ENCODE measurements at regions not wholly inside any gene's neighbourhood (a gene's known extent, or its start where the extent isn't known, plus 50 kb on each side); places are given as distances from the start of the nearest gene placed in this dataset.
A peak's percentile ranks its signal among the peaks of the same experiment; 100 is the strongest.

- in situ Hi-C loops (cut with HindIII; ENCODE audit: low pct_ligation_motif_present, low pct_unique_long_range_greater_than_20kb, low sequenced_read_pairs), result no loop called here
- DNase-seq, result no peak
Observed at GRCh38 chr9:18365651-18366050, 108.3 kb upstream of the ADAMTSL1 start.

GRCh38 chr9:18366184-18366583 lies 107.8 kb upstream of the ADAMTSL1 start:
- in situ Hi-C loops (cut with HindIII; ENCODE audit: low pct_ligation_motif_present, low pct_unique_long_range_greater_than_20kb, low sequenced_read_pairs), result no loop called here

GRCh38 chr9:18368206-18368605 lies 105.7 kb upstream of the ADAMTSL1 start:
- DNase-seq, result no peak
- in situ Hi-C loops (cut with HindIII; ENCODE audit: low pct_ligation_motif_present, low pct_unique_long_range_greater_than_20kb, low sequenced_read_pairs), result no loop called here

More at GRCh38 chr9:18366184-18366583, 107.8 kb upstream of the ADAMTSL1 start:
- no peak for DNase-seq

DNA sequence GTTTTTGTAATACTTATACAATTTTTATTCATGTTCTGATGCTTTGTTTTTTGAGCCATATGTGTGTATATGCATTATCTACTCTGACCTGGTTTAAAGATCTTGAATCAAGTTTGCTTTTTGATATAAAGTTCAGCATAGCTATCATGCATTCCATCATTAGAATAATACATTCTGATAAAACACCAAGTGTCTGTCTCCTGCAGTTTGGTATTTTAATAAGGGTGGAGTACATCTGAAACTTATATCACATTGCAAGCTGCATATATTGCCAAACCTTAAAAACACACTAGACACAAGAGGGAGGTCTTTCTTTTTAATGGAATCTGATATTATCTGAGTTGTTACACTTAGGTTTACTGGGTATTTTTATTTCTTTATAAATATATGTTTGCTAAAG lies 102.8 kb upstream of the ADAMTSL1 start:
- in situ Hi-C loops (cut with HindIII; ENCODE audit: low pct_ligation_motif_present, low pct_unique_long_range_greater_than_20kb, low sequenced_read_pairs), result no loop called here

GRCh38 chr9:18371621-18372020 lies 102.3 kb upstream of the ADAMTSL1 start:
- no peak for DNase-seq
- in situ Hi-C loops (cut with HindIII; ENCODE audit: low pct_ligation_motif_present, low pct_unique_long_range_greater_than_20kb, low sequenced_read_pairs), result no loop called here

More for the DNA sequence above, 102.8 kb upstream of the ADAMTSL1 start:
- DNase-seq, result no peak

- in situ Hi-C loops (cut with HindIII; ENCODE audit: low pct_ligation_motif_present, low pct_unique_long_range_greater_than_20kb, low sequenced_read_pairs), result no loop called here
- DNase-seq, result peak; percentile 47
Observed at GRCh38 chr9:18379073-18379811, 94.7 kb upstream of the ADAMTSL1 start.

GRCh38 chr9:18382243-18382642 lies 91.7 kb upstream of the ADAMTSL1 start:
- in situ Hi-C loops (cut with HindIII; ENCODE audit: low pct_ligation_motif_present, low pct_unique_long_range_greater_than_20kb, low sequenced_read_pairs), result no loop called here
- no peak for DNase-seq

- in situ Hi-C loops (cut with HindIII; ENCODE audit: low pct_ligation_motif_present, low pct_unique_long_range_greater_than_20kb, low sequenced_read_pairs), result no loop called here
- no peak for DNase-seq
Observed at GRCh38 chr9:18384066-18384465, 89.9 kb upstream of the ADAMTSL1 start.

DNA sequence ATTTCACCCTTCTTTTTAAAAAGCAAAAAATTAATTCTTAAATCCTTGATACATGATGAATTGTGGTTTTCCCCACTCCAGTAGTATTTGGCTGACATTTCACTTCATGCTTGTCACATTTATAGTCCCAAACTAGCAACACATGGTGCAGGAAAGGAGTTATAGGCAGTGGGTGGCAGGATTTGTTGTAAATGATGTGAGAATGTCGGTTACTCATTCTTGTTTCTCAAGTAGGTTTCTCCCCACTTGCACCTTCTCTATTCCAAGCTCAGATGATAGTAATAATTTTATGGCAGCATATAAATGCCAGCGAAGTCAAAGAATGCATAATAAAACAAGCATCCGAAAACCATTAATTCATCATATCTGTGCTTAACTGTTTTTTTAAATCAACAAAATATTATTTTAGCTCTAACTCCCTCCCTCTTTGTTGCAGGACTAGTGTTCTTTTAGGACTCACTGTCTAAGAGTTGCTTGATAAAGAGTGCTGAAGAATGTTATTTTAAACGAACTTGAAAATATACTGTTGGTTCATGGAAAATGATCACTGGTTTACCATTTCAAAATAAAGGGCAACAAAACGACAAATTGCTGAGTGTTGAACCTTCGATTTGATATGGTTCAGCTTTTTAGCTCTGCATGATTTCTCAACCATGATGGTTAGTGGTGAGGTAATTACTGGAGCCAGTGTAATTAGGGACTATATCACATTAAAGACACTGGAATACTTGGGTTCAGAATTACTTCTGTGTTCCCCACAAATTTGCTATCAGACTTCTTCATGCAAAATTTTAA lies 88.1 kb upstream of the ADAMTSL1 start:
- no peak for DNase-seq
- in situ Hi-C loops (cut with HindIII; ENCODE audit: low pct_ligation_motif_present, low pct_unique_long_range_greater_than_20kb, low sequenced_read_pairs), result no loop called here

- in situ Hi-C loops (cut with HindIII; ENCODE audit: low pct_ligation_motif_present, low pct_unique_long_range_greater_than_20kb, low sequenced_read_pairs), result no loop called here
- DNase-seq, result no peak
Observed at GRCh38 chr9:18390393-18390792, 83.6 kb upstream of the ADAMTSL1 start.

DNA sequence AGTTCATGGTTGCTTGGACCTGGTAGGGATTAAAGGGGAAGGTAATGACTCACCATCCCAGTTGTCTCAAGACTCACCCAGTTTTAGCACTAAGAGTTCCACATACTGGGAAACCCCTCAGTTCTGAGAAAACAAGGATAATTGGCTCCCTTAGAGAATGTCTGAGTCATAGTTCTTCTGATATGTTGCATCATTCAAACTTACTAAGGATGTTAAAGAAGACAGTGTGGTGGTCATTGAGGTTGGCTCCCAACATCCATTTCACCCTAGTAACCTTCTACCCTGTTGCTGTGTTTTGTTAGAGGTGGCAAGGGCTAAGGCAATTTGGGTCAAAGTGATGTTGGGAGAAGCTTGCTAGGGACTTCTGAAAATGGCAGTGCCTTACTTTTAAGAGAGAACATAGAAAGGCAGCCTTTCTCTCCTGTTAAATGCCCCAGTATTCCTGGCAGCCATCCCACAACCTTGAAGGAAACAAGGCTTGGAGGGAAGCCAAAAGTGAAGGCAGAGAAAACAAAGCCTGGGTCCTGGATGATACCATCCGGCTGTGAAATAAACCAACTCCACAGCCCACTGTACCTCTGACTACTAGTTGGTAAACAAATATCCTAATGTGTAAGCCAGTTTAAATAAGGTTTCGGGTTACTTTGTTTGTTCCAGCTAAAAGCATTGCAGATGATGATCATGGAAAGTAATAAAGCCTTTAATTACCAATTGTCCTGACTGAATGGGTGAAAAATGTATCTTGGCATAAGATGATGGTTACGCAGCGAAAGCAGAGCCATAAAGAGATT lies 80.4 kb upstream of the ADAMTSL1 start:
- in situ Hi-C loops (cut with HindIII; ENCODE audit: low pct_ligation_motif_present, low pct_unique_long_range_greater_than_20kb, low sequenced_read_pairs), result no loop called here
- DNase-seq, result peak; percentile 84

GRCh38 chr9:18394847-18395351 lies 79.1 kb upstream of the ADAMTSL1 start:
- in situ Hi-C loops (cut with HindIII; ENCODE audit: low pct_ligation_motif_present, low pct_unique_long_range_greater_than_20kb, low sequenced_read_pairs), result no loop called here
- no peak for DNase-seq

- peak; percentile 48 for DNase-seq
- in situ Hi-C loops (cut with HindIII; ENCODE audit: low pct_ligation_motif_present, low pct_unique_long_range_greater_than_20kb, low sequenced_read_pairs), result no loop called here
Observed at GRCh38 chr9:18396102-18396728, 77.7 kb upstream of the ADAMTSL1 start.

GRCh38 chr9:18397076-18397475 lies 76.9 kb upstream of the ADAMTSL1 start:
- DNase-seq, result no peak
- in situ Hi-C loops (cut with HindIII; ENCODE audit: low pct_ligation_motif_present, low pct_unique_long_range_greater_than_20kb, low sequenced_read_pairs), result no loop called here

GRCh38 chr9:18398038-18398437 lies 75.9 kb upstream of the ADAMTSL1 start:
- in situ Hi-C loops (cut with HindIII; ENCODE audit: low pct_ligation_motif_present, low pct_unique_long_range_greater_than_20kb, low sequenced_read_pairs), result no loop called here
- no peak for DNase-seq

DNA sequence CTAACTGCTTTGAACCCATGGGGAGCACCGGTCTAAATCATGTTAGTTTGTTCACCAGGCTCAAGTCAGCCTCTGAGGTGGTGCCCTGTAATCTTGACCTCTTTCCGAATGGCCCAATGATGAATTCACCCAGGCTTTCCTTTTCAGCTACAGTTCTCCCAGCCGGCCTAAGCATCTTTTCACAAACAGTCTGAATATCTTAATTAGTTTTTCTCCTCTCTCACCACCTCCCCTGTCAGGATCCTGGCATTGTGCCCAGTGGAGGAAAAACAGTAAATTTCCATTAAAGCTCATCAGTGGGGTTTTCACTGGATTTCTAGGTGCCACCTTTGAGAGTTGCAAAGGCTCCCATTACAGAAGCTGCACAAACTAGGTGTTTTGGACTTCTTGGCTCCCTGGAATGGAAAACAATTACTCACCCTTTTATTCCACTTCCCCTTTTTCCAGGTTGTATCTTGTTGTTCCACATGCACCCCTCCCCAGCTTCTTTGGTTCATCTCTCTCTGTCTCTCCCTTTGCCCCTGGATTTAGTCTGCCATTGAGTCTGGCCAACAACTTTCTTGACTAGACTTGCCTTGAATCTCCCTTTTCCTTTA lies 69.4 kb upstream of the ADAMTSL1 start:
- no peak for DNase-seq
- in situ Hi-C loops (cut with HindIII; ENCODE audit: low pct_ligation_motif_present, low pct_unique_long_range_greater_than_20kb, low sequenced_read_pairs), result loop anchor here (25.0 kb wide), 1 partner anchor 142 kb away; no protein-coding TSS in a partner anchor

GRCh38 chr9:18405240-18405639 lies 68.7 kb upstream of the ADAMTSL1 start:
- DNase-seq, result no peak
- in situ Hi-C loops (cut with HindIII; ENCODE audit: low pct_ligation_motif_present, low pct_unique_long_range_greater_than_20kb, low sequenced_read_pairs), result loop anchor here (25.0 kb wide), 1 partner anchor 143 kb away; no protein-coding TSS in a partner anchor

DNA sequence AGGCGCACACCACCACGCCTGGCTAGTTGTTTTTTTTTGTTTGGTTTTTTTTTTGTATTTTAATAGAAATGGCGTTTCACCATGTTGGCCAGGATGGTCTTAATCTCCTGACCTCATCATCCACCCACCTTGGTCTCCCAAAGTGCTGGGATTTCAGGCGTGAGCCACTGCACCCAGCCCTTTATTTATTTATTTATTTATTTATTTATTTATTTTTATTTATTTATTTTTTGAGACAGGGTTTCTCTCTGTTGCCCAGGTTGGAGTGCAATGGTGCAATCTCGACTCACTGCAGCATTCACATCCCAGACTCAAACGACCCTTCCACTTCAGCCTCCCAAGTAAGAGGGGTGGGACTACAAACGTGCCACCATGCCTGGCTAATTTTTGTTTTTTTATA lies 63.0 kb upstream of the ADAMTSL1 start:
- no peak for DNase-seq
- in situ Hi-C loops (cut with HindIII; ENCODE audit: low pct_ligation_motif_present, low pct_unique_long_range_greater_than_20kb, low sequenced_read_pairs), result loop anchor here (25.0 kb wide), 1 partner anchor 149 kb away; no protein-coding TSS in a partner anchor
